Thyroid gland (tissue), 4 donors: ENCODE measurements at regions not wholly inside any gene's neighbourhood (a gene's known extent, or its start where the extent isn't known, plus 50 kb on each side); places are given as distances from the start of the nearest gene placed in this dataset.

Experiments
- POLR2A ChIP-seq, 2 donors: fragments of 450-650 bp; IDR thresholded peaks; one replicate each; pipeline ENCODE4 v1.6.1; 2017; ENCODE audit warnings: antibody characterized with exemption in 2 of 2, mild to moderate bottlenecking in 2 of 2, moderate library complexity in 1 of 2
- TF ChIP-seq, protein P1 (sequence below), 6 experiments: fragments of 200-600 bp in 3 of 6; fragments of 450-650 bp in 3 of 6; sonication (generic) in 3 of 6; IDR thresholded peaks; one replicate each; pipeline ENCODE4 v1.5.1; 2016 to 2019; ENCODE audit warnings: antibody characterized with exemption in 6 of 6, mild to moderate bottlenecking in 2 of 6, inconsistent platforms in 1 of 6, moderate library complexity in 1 of 6

DNA sequence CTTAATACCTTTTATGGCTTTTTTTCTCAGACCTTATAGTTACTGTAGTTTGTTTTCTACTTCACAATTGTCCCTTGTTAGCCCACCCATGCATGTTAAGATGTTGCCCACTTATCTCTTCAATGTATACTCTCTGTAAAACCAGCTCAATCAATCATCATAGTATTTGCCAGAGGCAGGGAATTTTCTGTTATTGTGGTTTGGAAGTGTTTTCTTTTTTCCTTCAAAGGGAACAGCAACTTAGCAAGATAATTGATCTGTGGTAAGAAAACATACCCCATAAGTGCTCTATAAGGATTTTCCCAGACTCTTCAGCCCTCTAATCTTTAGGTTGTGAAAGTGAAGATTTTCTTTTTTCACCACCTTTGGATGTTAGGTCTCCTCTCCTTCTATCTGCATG lies 76.7 kb upstream of the SYT9 start:
- TF ChIP-seq, protein P1, sequence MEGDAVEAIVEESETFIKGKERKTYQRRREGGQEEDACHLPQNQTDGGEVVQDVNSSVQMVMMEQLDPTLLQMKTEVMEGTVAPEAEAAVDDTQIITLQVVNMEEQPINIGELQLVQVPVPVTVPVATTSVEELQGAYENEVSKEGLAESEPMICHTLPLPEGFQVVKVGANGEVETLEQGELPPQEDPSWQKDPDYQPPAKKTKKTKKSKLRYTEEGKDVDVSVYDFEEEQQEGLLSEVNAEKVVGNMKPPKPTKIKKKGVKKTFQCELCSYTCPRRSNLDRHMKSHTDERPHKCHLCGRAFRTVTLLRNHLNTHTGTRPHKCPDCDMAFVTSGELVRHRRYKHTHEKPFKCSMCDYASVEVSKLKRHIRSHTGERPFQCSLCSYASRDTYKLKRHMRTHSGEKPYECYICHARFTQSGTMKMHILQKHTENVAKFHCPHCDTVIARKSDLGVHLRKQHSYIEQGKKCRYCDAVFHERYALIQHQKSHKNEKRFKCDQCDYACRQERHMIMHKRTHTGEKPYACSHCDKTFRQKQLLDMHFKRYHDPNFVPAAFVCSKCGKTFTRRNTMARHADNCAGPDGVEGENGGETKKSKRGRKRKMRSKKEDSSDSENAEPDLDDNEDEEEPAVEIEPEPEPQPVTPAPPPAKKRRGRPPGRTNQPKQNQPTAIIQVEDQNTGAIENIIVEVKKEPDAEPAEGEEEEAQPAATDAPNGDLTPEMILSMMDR (IDR thresholded peaks at IDR 0.05), result no peak
- TF ChIP-seq POLR2A (IDR thresholded peaks at IDR 0.05), result no peak
